ENCODE measurements at regions not wholly inside any gene's neighbourhood (a gene's known extent, or its start where the extent isn't known, plus 50 kb on each side); places are given as distances from the start of the nearest gene placed in this dataset.

- DNase-seq = no peak
Observed at GRCh38 chr18:44626236-44626635, 54.5 kb upstream of the SETBP1 start.

DNA sequence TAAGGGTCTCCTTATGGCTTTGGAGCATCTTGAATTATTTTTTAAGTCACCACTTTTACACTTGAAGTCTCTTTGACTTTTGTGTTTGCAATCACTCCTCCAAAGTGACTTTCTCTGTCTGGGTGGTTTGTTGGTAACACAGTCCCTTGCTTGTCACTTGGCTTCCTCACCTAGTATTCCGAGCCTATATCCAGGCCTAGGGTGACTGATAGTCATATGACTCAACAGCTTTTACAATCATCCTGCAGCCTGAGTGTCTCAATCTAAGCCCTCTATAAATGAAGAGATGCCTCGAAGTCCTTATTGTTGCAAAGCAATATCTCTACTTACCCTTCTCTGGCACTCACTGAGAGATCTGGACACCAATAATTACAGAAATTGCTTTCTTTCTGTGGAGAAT, 53.9 kb upstream of the SETBP1 start:
- no peak for DNase-seq

- peak; percentile 32 for DNase-seq
Observed at GRCh38 chr18:44627280-44627679, 53.4 kb upstream of the SETBP1 start.

DNA sequence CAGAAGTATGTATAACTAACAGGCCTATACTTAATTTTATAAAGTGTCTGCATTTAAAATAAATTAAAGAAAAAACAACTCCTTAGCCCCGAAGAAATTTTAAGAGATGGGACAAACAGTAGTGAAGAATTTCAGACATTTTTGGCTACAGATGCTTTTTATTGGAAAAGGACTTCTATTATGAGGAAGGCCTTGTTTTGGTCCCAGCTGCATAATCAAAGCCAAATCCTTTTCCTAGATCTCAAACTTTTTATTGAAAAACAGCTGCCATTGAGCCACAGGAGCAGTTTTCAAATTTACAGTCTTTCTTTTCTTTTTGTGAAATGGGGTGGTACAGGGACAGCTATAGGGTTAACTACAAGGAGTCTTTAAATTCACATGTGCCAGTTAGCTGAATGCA, 51.3 kb upstream of the SETBP1 start:
- DNase-seq = no peak

DNA sequence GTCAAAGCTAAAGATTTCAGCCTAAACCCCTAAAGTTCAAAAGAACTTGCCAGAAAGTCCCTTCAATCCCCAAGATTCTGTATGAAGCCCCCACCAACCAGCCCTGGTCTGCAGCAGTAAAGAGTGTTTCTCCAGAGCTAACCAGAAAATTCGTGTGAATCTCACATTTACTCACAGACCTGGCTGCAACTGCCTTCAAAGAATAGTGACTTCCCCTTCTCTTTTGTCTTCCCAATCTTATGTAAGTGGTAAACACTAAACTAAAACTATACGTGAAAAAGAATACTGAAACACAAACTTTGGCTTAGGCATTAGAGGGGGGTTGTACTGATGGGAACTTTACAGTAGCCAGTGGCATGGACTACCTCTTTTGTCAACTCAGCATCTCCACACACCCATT, 50.6 kb upstream of the SETBP1 start:
- no peak for DNase-seq
